OCI-LY1 (cell line): ENCODE measurements at regions not wholly inside any gene's neighbourhood (a gene's known extent, or its start where the extent isn't known, plus 50 kb on each side); places are given as distances from the start of the nearest gene placed in this dataset.

Experiments used
- H2AFZ ChIP-seq: fragments of 200-600 bp; sonication (generic), shearing (Covaris generic); 2 replicates; pipeline ENCODE4 v1.6.0; 2014; ENCODE audit warnings: antibody characterized with exemption, mild to moderate bottlenecking, low read length
- H3F3A ChIP-seq: fragments of 200-600 bp; sonication (generic), shearing (Covaris generic); 2 replicates; pipeline ENCODE4 v1.6.0; 2014; ENCODE audit warnings: mild to moderate bottlenecking, antibody characterized with exemption, low read length, moderate library complexity; ENCODE audit not compliant: insufficient read depth
- H3K27ac ChIP-seq: fragments of 200-600 bp; sonication (generic); 2 replicates; pipeline ENCODE4 v1.5.1; 2014; ENCODE audit warnings: low read length, mixed run types, mild to moderate bottlenecking, low read depth; ENCODE audit not compliant: poor library complexity, severe bottlenecking
- H3K27me3 ChIP-seq: fragments of 200-600 bp; sonication (generic); 2 replicates; pipeline ENCODE4 v1.6.0; 2014; ENCODE audit warnings: antibody characterized with exemption, mild to moderate bottlenecking, low read length, moderate library complexity; ENCODE audit not compliant: insufficient read depth
- H3K36me3 ChIP-seq: fragments of 200-600 bp; sonication (generic); 2 replicates; pipeline ENCODE4 v1.6.1; 2014; ENCODE audit warnings: mild to moderate bottlenecking, antibody characterized with exemption, low read length, moderate library complexity, mixed read lengths; ENCODE audit not compliant: insufficient read depth
- H3K4me1 ChIP-seq: fragments of 200-600 bp; sonication (generic); 2 replicates; pipeline ENCODE4 v1.5.1; 2014; ENCODE audit warnings: mild to moderate bottlenecking, low read length, moderate library complexity; ENCODE audit not compliant: insufficient read depth, severe bottlenecking
- H3K4me2 ChIP-seq: fragments of 200-600 bp; sonication (generic), shearing (Covaris generic); 2 replicates; pipeline ENCODE4 v1.6.1; 2014; ENCODE audit warnings: low read length
- H3K4me3 ChIP-seq: fragments of 200-600 bp; sonication (generic); 2 replicates; pipeline ENCODE4 v1.5.1; 2014; ENCODE audit warnings: low read length, low read depth, mild to moderate bottlenecking, mixed read lengths; ENCODE audit not compliant: poor library complexity, severe bottlenecking
- H3K79me2 ChIP-seq: fragments of 200-600 bp; shearing (Covaris generic); 2 replicates; pipeline ENCODE4 v1.6.1; 2016; ENCODE audit warnings: mixed run types, low read length, mixed read lengths; ENCODE audit not compliant: insufficient read depth
- H3K9ac ChIP-seq: fragments of 200-600 bp; sonication (generic), shearing (Covaris generic); 2 replicates; pipeline ENCODE4 v1.6.1; 2014; ENCODE audit warnings: mild to moderate bottlenecking, low read length, mixed read lengths
- H3K9me2 ChIP-seq: fragments of 200-600 bp; sonication (generic), shearing (Covaris generic); 2 replicates; pipeline ENCODE4 v1.6.1; 2014; ENCODE audit warnings: low read depth, mild to moderate bottlenecking, low read length, mixed read lengths
- H3K9me3 ChIP-seq: fragments of 200-600 bp; shearing (Covaris generic); 2 replicates; pipeline ENCODE4 v1.6.1; 2014; ENCODE audit warnings: low read length, mixed read lengths
- H4K20me1 ChIP-seq: fragments of 200-600 bp; sonication (generic), shearing (Covaris generic); 2 replicates; pipeline ENCODE4 v1.6.0; 2016; ENCODE audit warnings: mild to moderate bottlenecking, low read length; ENCODE audit not compliant: insufficient read depth
- CTCF ChIP-seq: fragments of 200-600 bp; sonication (generic), shearing (Covaris generic); IDR thresholded peaks from 2 replicates; pipeline ENCODE4 v1.5.1; 2017; ENCODE audit warnings: mild to moderate bottlenecking, antibody characterized with exemption, low read length, moderate library complexity, mixed read lengths
- EZH2 ChIP-seq: fragments of 200-600 bp; sonication (generic), shearing (Covaris generic); IDR thresholded peaks from 2 replicates; pipeline ENCODE4 v1.8.0; 2017; ENCODE audit warnings: borderline replicate concordance, mixed run types, mild to moderate bottlenecking, antibody characterized with exemption, low read length, moderate library complexity, mixed read lengths

- no peak overlapping the region for H3K27ac ChIP-seq
- no peak overlapping the region for H3K9ac ChIP-seq
- no peak overlapping the region for H3K4me3 ChIP-seq
- TF ChIP-seq EZH2 (no peak), CTCF (no peak)
- H3K4me2 ChIP-seq: no peak overlapping the region
- H3F3A ChIP-seq: no peaks in the 10 kb centered on the region
- no peak overlapping the region for H2AFZ ChIP-seq
- no peaks in the 10 kb centered on the region for H3K9me3 ChIP-seq
- no peaks in the 10 kb centered on the region for H3K27me3 ChIP-seq
- no peaks in the 10 kb centered on the region for H4K20me1 ChIP-seq
- H3K79me2 ChIP-seq: no peaks in the 10 kb centered on the region
- H3K4me1 ChIP-seq: no peaks in the 10 kb centered on the region
- no peaks in the 10 kb centered on the region for H3K36me3 ChIP-seq
- H3K9me2 ChIP-seq: no peaks in the 10 kb centered on the region
Observed at GRCh38 chr12:65755596-65755978, 68.7 kb upstream of the HMGA2 start.

- H3K27ac ChIP-seq: no peak overlapping the region
- no peaks in the 10 kb centered on the region for H3K4me1 ChIP-seq
- H3K36me3 ChIP-seq: no peaks in the 10 kb centered on the region
- H3K9ac ChIP-seq: no peak overlapping the region
- no peaks in the 10 kb centered on the region for H3K27me3 ChIP-seq
- H3K79me2 ChIP-seq: no peaks in the 10 kb centered on the region
- H3K9me2 ChIP-seq: no peaks in the 10 kb centered on the region
- H3K4me3 ChIP-seq: no peak overlapping the region
- no peaks in the 10 kb centered on the region for H3F3A ChIP-seq
- no peaks in the 10 kb centered on the region for H3K9me3 ChIP-seq
- H3K4me2 ChIP-seq: no peak overlapping the region
- H2AFZ ChIP-seq: no peak overlapping the region
- TF ChIP-seq EZH2 (no peak), CTCF (no peak)
- H4K20me1 ChIP-seq: no peaks in the 10 kb centered on the region
Observed at GRCh38 chr12:65756267-65756666, 68.0 kb upstream of the HMGA2 start.

- H3K4me1 ChIP-seq: no peaks in the 10 kb centered on the region
- no peaks in the 10 kb centered on the region for H3F3A ChIP-seq
- H3K9ac ChIP-seq: no peak overlapping the region
- H4K20me1 ChIP-seq: no peaks in the 10 kb centered on the region
- H3K79me2 ChIP-seq: no peaks in the 10 kb centered on the region
- no peaks in the 10 kb centered on the region for H3K9me2 ChIP-seq
- H3K4me2 ChIP-seq: no peak overlapping the region
- no peaks in the 10 kb centered on the region for H3K9me3 ChIP-seq
- H3K4me3 ChIP-seq: no peak overlapping the region
- no peaks in the 10 kb centered on the region for H3K27me3 ChIP-seq
- TF ChIP-seq CTCF: no peak
- no peak for TF ChIP-seq EZH2
- no peak overlapping the region for H2AFZ ChIP-seq
- H3K36me3 ChIP-seq: no peaks in the 10 kb centered on the region
- no peak overlapping the region for H3K27ac ChIP-seq
Observed at GRCh38 chr12:65756956-65757511, 67.2 kb upstream of the HMGA2 start.
